ENCODE measurements at regions not wholly inside any gene's neighbourhood (a gene's known extent, or its start where the extent isn't known, plus 50 kb on each side); places are given as distances from the start of the nearest gene placed in this dataset.

GRCh38 chr4:149265645-149266044 is 550.0 kb downstream of the IQCM start:
- H3K9me3 ChIP-seq (ENCODE audit: severe bottlenecking), result no peaks in the 10 kb centered on the region
- H3K4me3 ChIP-seq (ENCODE audit: low read depth, low read length), result no peak overlapping the region
- H3K27ac ChIP-seq, result no peak overlapping the region
- no peaks in the 10 kb centered on the region for H3K36me3 ChIP-seq
- DNase-seq, result no peak
- TF ChIP-seq CTCF (IDR thresholded peaks at IDR 0.05; ENCODE audit: low read depth, low read length), result no peak
- H3K27me3 ChIP-seq (ENCODE audit: insufficient read depth, low read depth, severe bottlenecking), result no peaks in the 10 kb centered on the region

- Histone ChIP-seq H3K9me3 (ENCODE audit: severe bottlenecking) (no peaks in the 10 kb centered on the region), H3K36me3 (no peaks in the 10 kb centered on the region), H3K27me3 (ENCODE audit: insufficient read depth, low read depth, severe bottlenecking) (no peaks in the 10 kb centered on the region), H3K27ac (no peak overlapping the region), H3K4me3 (ENCODE audit: low read depth, low read length) (no peak overlapping the region)
- peak; percentile 63 for DNase-seq
- peak; percentile 79 for TF ChIP-seq CTCF (IDR thresholded peaks at IDR 0.05; ENCODE audit: low read depth, low read length)
Observed at GRCh38 chr4:149264093-149264733, 551.4 kb downstream of the IQCM start.

- no peak for DNase-seq
- Histone ChIP-seq H3K27ac (no peak overlapping the region), H3K4me3 (ENCODE audit: low read depth, low read length) (no peak overlapping the region), H3K36me3 (no peaks in the 10 kb centered on the region), H3K9me3 (ENCODE audit: severe bottlenecking) (no peaks in the 10 kb centered on the region), H3K27me3 (ENCODE audit: insufficient read depth, low read depth, severe bottlenecking) (no peaks in the 10 kb centered on the region)
- no peak for TF ChIP-seq CTCF (IDR thresholded peaks at IDR 0.05; ENCODE audit: low read depth, low read length)
Observed at GRCh38 chr4:149248191-149248764, 567.4 kb downstream of the IQCM start.

GRCh38 chr4:149247164-149247563 is 568.5 kb downstream of the IQCM start:
- no peak for TF ChIP-seq CTCF (IDR thresholded peaks at IDR 0.05; ENCODE audit: low read depth, low read length)
- H3K27me3 ChIP-seq (ENCODE audit: insufficient read depth, low read depth, severe bottlenecking), result no peaks in the 10 kb centered on the region

GRCh38 chr4:149245333-149245732 is 570.3 kb downstream of the IQCM start:
- TF ChIP-seq CTCF (IDR thresholded peaks at IDR 0.05; ENCODE audit: low read depth, low read length), result no peak

More at GRCh38 chr4:149247164-149247563, 568.5 kb downstream of the IQCM start:
- H3K36me3 ChIP-seq, result no peaks in the 10 kb centered on the region
- no peak overlapping the region for H3K4me3 ChIP-seq (ENCODE audit: low read depth, low read length)
- no peak overlapping the region for H3K27ac ChIP-seq
- no peaks in the 10 kb centered on the region for H3K9me3 ChIP-seq (ENCODE audit: severe bottlenecking)
- no peak for DNase-seq

GRCh38 chr4:149238097-149238496 is 577.5 kb downstream of the IQCM start:
- TF ChIP-seq CTCF (IDR thresholded peaks at IDR 0.05; ENCODE audit: low read depth, low read length), result no peak
- no peaks in the 10 kb centered on the region for H3K9me3 ChIP-seq (ENCODE audit: severe bottlenecking)
- H3K4me3 ChIP-seq (ENCODE audit: low read depth, low read length), result no peak overlapping the region
- H3K27ac ChIP-seq, result no peak overlapping the region
- no peaks in the 10 kb centered on the region for H3K27me3 ChIP-seq (ENCODE audit: insufficient read depth, low read depth, severe bottlenecking)
- H3K36me3 ChIP-seq, result no peaks in the 10 kb centered on the region
- no peak for DNase-seq

More at GRCh38 chr4:149245333-149245732, 570.3 kb downstream of the IQCM start:
- Histone ChIP-seq H3K9me3 (ENCODE audit: severe bottlenecking) (no peaks in the 10 kb centered on the region), H3K27ac (no peak overlapping the region), H3K36me3 (no peaks in the 10 kb centered on the region), H3K27me3 (ENCODE audit: insufficient read depth, low read depth, severe bottlenecking) (no peaks in the 10 kb centered on the region), H3K4me3 (ENCODE audit: low read depth, low read length) (no peak overlapping the region)
- DNase-seq, result no peak

Measured in WERI-Rb-1 (cell line).